Keratinocyte (primary cell): ENCODE measurements at regions not wholly inside any gene's neighbourhood (a gene's known extent, or its start where the extent isn't known, plus 50 kb on each side); places are given as distances from the start of the nearest gene placed in this dataset.

ENCODE experiments used
- DNase-seq: peaks from one replicate; pipeline ENCODE4 v3.0.0-alpha.2; 2011; ENCODE audit warnings: low read depth, missing footprints, low spot score
- FAIRE-seq: peaks from 2 replicates; lab custom pipeline; 2011; peaks lifted over from hg19 to GRCh38; lab: Jason Lieb, UNC
- H2AFZ ChIP-seq: 2 replicates; pipeline ENCODE4 v1.6.0; 2012; ENCODE audit warnings: low read length, control low read depth, inconsistent platforms; ENCODE audit not compliant: control insufficient read depth
- H3K27ac ChIP-seq: 2 replicates; pipeline ENCODE4 v1.5.1; 2011; ENCODE audit warnings: low read length; ENCODE audit not compliant: control insufficient read depth, insufficient read depth
- H3K27me3 ChIP-seq: 3 replicates; pipeline ENCODE4 v1.6.0; 2011; ENCODE audit warnings: low read length; ENCODE audit not compliant: control insufficient read depth, insufficient read depth; ENCODE audit errors: extremely low read depth
- H3K36me3 ChIP-seq, 2 experiments: 2 replicates in 1 of 2; 3 replicates in 1 of 2; pipeline ENCODE4 v1.5.1; 2011; ENCODE audit warnings: low read length in 2 of 2, mild to moderate bottlenecking in 1 of 2; ENCODE audit not compliant: control insufficient read depth in 2 of 2, insufficient read depth in 2 of 2; ENCODE audit errors: extremely low read depth in 1 of 2
- H3K4me1 ChIP-seq: 3 replicates; pipeline ENCODE4 v1.5.1; 2011; ENCODE audit warnings: low read length; ENCODE audit not compliant: control insufficient read depth, insufficient read depth; ENCODE audit errors: extremely low read depth
- H3K4me2 ChIP-seq: 3 replicates; pipeline ENCODE4 v1.6.0; 2011; ENCODE audit warnings: low read depth, low read length; ENCODE audit not compliant: control insufficient read depth, insufficient read depth; ENCODE audit errors: extremely low read depth
- H3K4me3 ChIP-seq, 3 experiments: fragments of 200-600 bp in 1 of 3; sonication (generic) in 1 of 3; 2 replicates in 2 of 3; 3 replicates in 1 of 3; pipeline ENCODE4 v1.5.1; 2011 to 2016; ENCODE audit warnings: low read length in 3 of 3, mild to moderate bottlenecking in 3 of 3, control low read depth in 2 of 3, inconsistent platforms in 1 of 3, low read depth in 1 of 3, mixed read lengths in 1 of 3, mixed run types in 1 of 3, moderate library complexity in 1 of 3; ENCODE audit not compliant: control insufficient read depth in 2 of 3, insufficient read depth in 2 of 3; ENCODE audit errors: extremely low read depth in 1 of 3
- H3K79me2 ChIP-seq: 2 replicates; pipeline ENCODE4 v1.6.0; 2012; ENCODE audit warnings: low read length; ENCODE audit not compliant: control insufficient read depth, insufficient read depth
- H3K9ac ChIP-seq: 3 replicates; pipeline ENCODE4 v1.6.0; 2011; ENCODE audit warnings: low read length; ENCODE audit not compliant: control insufficient read depth, insufficient read depth; ENCODE audit errors: extremely low read depth
- H3K9me1 ChIP-seq: 3 replicates; pipeline ENCODE4 v1.6.0; 2011; ENCODE audit warnings: low read length; ENCODE audit not compliant: control insufficient read depth, insufficient read depth; ENCODE audit errors: extremely low read depth
- H3K9me3 ChIP-seq: 2 replicates; pipeline ENCODE4 v1.5.1; 2012; ENCODE audit warnings: low read depth, low read length; ENCODE audit not compliant: control insufficient read depth
- H4K20me1 ChIP-seq: 3 replicates; pipeline ENCODE4 v1.6.0; 2011; ENCODE audit warnings: low read length; ENCODE audit not compliant: control insufficient read depth, insufficient read depth; ENCODE audit errors: extremely low read depth
- EZH2 ChIP-seq: IDR thresholded peaks from one replicate; pipeline ENCODE4 v1.6.1; 2012; ENCODE audit warnings: inconsistent platforms, mild to moderate bottlenecking, low read length, moderate library complexity
- dilution Hi-C: fragments of 300-500 bp; cut with MboI; formaldehyde crosslinking; loops from one replicate; pipeline ENCODE4 v1.7.0; 2020; ENCODE audit warnings: low sequenced_read_pairs; ENCODE audit not compliant: extremely low pct_ligation_motif_present
- TF ChIP-seq, protein P1 (sequence below), 3 experiments: IDR thresholded peaks in 1 of 3; conservative IDR thresholded peaks in 1 of 3; optimal IDR thresholded peaks in 1 of 3; 2 replicates in 2 of 3; 3 replicates in 1 of 3; pipeline versions ENCODE3 to v1.5.1; 2011; ENCODE audit warnings: low read length in 3 of 3, mild to moderate bottlenecking in 3 of 3, moderate library complexity in 2 of 3, control low read depth in 1 of 3, inconsistent platforms in 1 of 3; ENCODE audit not compliant: insufficient read depth in 2 of 3; ENCODE audit errors: extremely low read depth in 1 of 3

DNA sequence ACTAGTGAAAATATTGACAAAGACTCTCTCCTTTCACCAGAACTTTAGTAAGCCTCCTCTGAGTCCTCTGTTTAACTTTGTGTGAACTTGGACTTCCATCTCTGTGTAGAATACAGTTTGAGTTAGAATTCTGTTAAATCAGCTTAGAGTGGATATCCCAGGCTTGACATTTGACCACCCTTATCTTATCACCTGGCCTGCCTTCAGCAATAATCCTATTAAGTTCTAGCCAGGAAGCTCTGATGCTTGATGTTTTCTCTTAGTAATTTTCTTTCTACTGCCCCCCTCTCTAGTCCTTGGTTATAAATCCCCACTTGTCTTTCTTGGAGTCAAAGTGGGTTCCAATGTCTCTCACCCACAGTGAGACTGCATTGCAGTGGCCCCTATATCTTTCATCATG lies 702.7 kb upstream of the GCFC2 start:
- dilution Hi-C loops = no loop called here
- Histone ChIP-seq H3K9me1 (no peaks in the 10 kb centered on the region), H3K4me1 (no peaks in the 10 kb centered on the region), H3K4me2 (no peak overlapping the region), H3K27me3 (no peaks in the 10 kb centered on the region), H3K79me2 (no peaks in the 10 kb centered on the region), H3K9ac (no peak overlapping the region), H4K20me1 (no peaks in the 10 kb centered on the region), H3K4me3 (no peak overlapping the region), H3K27ac (no peak overlapping the region), H2AFZ (no peak overlapping the region), H3K9me3 (no peaks in the 10 kb centered on the region), H3K36me3 (no peaks in the 10 kb centered on the region)
- no peak for FAIRE-seq
- TF ChIP-seq, protein P1, sequence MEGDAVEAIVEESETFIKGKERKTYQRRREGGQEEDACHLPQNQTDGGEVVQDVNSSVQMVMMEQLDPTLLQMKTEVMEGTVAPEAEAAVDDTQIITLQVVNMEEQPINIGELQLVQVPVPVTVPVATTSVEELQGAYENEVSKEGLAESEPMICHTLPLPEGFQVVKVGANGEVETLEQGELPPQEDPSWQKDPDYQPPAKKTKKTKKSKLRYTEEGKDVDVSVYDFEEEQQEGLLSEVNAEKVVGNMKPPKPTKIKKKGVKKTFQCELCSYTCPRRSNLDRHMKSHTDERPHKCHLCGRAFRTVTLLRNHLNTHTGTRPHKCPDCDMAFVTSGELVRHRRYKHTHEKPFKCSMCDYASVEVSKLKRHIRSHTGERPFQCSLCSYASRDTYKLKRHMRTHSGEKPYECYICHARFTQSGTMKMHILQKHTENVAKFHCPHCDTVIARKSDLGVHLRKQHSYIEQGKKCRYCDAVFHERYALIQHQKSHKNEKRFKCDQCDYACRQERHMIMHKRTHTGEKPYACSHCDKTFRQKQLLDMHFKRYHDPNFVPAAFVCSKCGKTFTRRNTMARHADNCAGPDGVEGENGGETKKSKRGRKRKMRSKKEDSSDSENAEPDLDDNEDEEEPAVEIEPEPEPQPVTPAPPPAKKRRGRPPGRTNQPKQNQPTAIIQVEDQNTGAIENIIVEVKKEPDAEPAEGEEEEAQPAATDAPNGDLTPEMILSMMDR (optimal IDR thresholded peaks at IDR 0.05 in 1 of 3, IDR thresholded peaks at IDR 0.05 in 1 of 3, conservative IDR thresholded peaks at IDR 0.05 in 1 of 3; ENCODE audit: extremely low read depth in 1 of 3, insufficient read depth in 2 of 3, low read length in 3 of 3) = no peak
- no peak for TF ChIP-seq EZH2
- no peak for DNase-seq

GRCh38 chr2:76406134-76406855 lies 695.6 kb upstream of the GCFC2 start:
- DNase-seq = no peak
- Histone ChIP-seq H3K9me1 (no peaks in the 10 kb centered on the region), H3K36me3 (no peaks in the 10 kb centered on the region), H3K4me2 (no peak overlapping the region), H3K4me3 (no peak overlapping the region), H3K9me3 (peaks cover 3% of the 10 kb centered on the region), H3K4me1 (no peaks in the 10 kb centered on the region), H3K79me2 (no peaks in the 10 kb centered on the region), H3K9ac (no peak overlapping the region), H2AFZ (no peak overlapping the region), H3K27ac (no peak overlapping the region), H4K20me1 (no peaks in the 10 kb centered on the region), H3K27me3 (no peaks in the 10 kb centered on the region)
- dilution Hi-C loops = no loop called here
- no peak for FAIRE-seq
- TF ChIP-seq, protein P1 (optimal IDR thresholded peaks at IDR 0.05 in 1 of 3, IDR thresholded peaks at IDR 0.05 in 1 of 3, conservative IDR thresholded peaks at IDR 0.05 in 1 of 3; ENCODE audit: extremely low read depth in 1 of 3, insufficient read depth in 2 of 3, low read length in 3 of 3) = no peak
- TF ChIP-seq EZH2 = no peak
